Ovary (tissue), 7 donors: ENCODE measurements at regions not wholly inside any gene's neighbourhood (a gene's known extent, or its start where the extent isn't known, plus 50 kb on each side); places are given as distances from the start of the nearest gene placed in this dataset.
"Not testable (repeated sequence)": the region's sequence is repeated elsewhere in the genome, so short reads cannot be mapped to it uniquely, and the experiment has no call there.

Experiments used
- DNase-seq, 5 donors: peaks; one replicate each; pipeline ENCODE4 v3.0.0-alpha.2; 2019 to 2020
- H3K27ac ChIP-seq, 2 donors: fragments of 200-600 bp; one replicate each; pipeline versions ENCODE4 v1.5.1 to v1.8.0; 2019 to 2022
- H3K27me3 ChIP-seq: fragments of 200-600 bp; one replicate; pipeline ENCODE4 v1.8.0; 2022
- H3K36me3 ChIP-seq: fragments of 200-600 bp; sonication (generic); one replicate; pipeline ENCODE4 v1.5.1; 2019
- H3K4me1 ChIP-seq: one replicate; pipeline ENCODE4 v1.8.1; 2013; ENCODE audit warnings: mild to moderate bottlenecking, moderate library complexity; ENCODE audit not compliant: insufficient read depth
- H3K4me3 ChIP-seq: fragments of 200-600 bp; sonication (generic); one replicate; pipeline ENCODE4 v1.5.1; 2017
- H3K9me3 ChIP-seq, 2 donors: fragments of 200-600 bp in 1 of 2; sonication (generic) in 1 of 2; one replicate each; pipeline versions ENCODE4 v1.5.1 to v1.8.1; 2013 to 2019; ENCODE audit warnings: mild to moderate bottlenecking in 1 of 2, moderate library complexity in 1 of 2
- EP300 ChIP-seq: sonication (generic); formaldehyde crosslinking; IDR thresholded peaks from one replicate; pipeline ENCODE4 v1.6.1; 2017; ENCODE audit warnings: antibody characterized with exemption
- POLR2A ChIP-seq: fragments of 450-650 bp; IDR thresholded peaks from one replicate; pipeline ENCODE4 v1.6.1; 2017; ENCODE audit warnings: antibody characterized with exemption, mild to moderate bottlenecking, moderate library complexity
- WGBS, 3 donors: extraction: QIAGEN DNeasy Blood & Tissue Kit in 1 of 3; methylation state at CpG; one replicate each; pipeline versions ENCODE4 v1.1.5 to v1.1.7; 2013 to 2017; 5-methylcytosine and 5-hydroxymethylcytosine counted together
- intact Hi-C, 4 donors: fragments of 100-400 bp; cut with DNase I; formaldehyde crosslinking; loops; one replicate each; pipeline versions ENCODE4 v1.11.0 to v1.15.1; 2022 to 2023
- TF ChIP-seq, protein P1 (sequence below), 3 donors: fragments of 450-650 bp in 2 of 3; fragments of 200-600 bp in 1 of 3; IDR thresholded peaks; one replicate each; pipeline versions ENCODE4 v1.5.1 to v1.8.0; 2016 to 2022; ENCODE audit warnings: antibody characterized with exemption in 3 of 3, mild to moderate bottlenecking in 1 of 3
- donor health status: DM: no; HTN: no; CAD: no; lungs with moderate emphysema.
- donor health status: DM: no; HTN: no; CAD: no.
- donor health status: Bipolar disorder and iron deficiency.
- donor health status: DM: no; HTN: no; CAD: no.
- donor health status: DM: yes; HTN: yes; CAD: no.

- Histone ChIP-seq H3K9me3 (no peaks in the 10 kb centered on the region), H3K27ac (no peak overlapping the region), H3K27me3 (no peaks in the 10 kb centered on the region), H3K36me3 (no peaks in the 10 kb centered on the region), H3K4me1 (peaks cover 3% of the 10 kb centered on the region), H3K4me3 (no peak overlapping the region)
- TF ChIP-seq, protein P1, sequence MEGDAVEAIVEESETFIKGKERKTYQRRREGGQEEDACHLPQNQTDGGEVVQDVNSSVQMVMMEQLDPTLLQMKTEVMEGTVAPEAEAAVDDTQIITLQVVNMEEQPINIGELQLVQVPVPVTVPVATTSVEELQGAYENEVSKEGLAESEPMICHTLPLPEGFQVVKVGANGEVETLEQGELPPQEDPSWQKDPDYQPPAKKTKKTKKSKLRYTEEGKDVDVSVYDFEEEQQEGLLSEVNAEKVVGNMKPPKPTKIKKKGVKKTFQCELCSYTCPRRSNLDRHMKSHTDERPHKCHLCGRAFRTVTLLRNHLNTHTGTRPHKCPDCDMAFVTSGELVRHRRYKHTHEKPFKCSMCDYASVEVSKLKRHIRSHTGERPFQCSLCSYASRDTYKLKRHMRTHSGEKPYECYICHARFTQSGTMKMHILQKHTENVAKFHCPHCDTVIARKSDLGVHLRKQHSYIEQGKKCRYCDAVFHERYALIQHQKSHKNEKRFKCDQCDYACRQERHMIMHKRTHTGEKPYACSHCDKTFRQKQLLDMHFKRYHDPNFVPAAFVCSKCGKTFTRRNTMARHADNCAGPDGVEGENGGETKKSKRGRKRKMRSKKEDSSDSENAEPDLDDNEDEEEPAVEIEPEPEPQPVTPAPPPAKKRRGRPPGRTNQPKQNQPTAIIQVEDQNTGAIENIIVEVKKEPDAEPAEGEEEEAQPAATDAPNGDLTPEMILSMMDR (IDR thresholded peaks at IDR 0.05) = no peak
- no peak for TF ChIP-seq EP300
- TF ChIP-seq POLR2A = no peak
- DNase-seq = no peak
- intact Hi-C loops = no loop called here
- 89 to 97% (median 96%) methylated on average over 7 of the region's 7 CpGs for WGBS, 3 donors
These were observed 136.0 kb downstream of the THBS2 start for GRCh38 chr6:169117663-169118062.

- no peak for DNase-seq
- intact Hi-C loops = no loop called here
- TF ChIP-seq EP300 (no peak), POLR2A (no peak)
- TF ChIP-seq, protein P1 (IDR thresholded peaks at IDR 0.05) = no peak
- Histone ChIP-seq H3K27ac (no peak overlapping the region), H3K36me3 (no peaks in the 10 kb centered on the region), H3K4me1 (peaks cover 3% of the 10 kb centered on the region), H3K9me3 (no peaks in the 10 kb centered on the region), H3K4me3 (no peak overlapping the region), H3K27me3 (no peaks in the 10 kb centered on the region)
- WGBS, 3 donors = 13 to 33% (median 18%) methylated on average over 3 of the region's 3 CpGs
These were observed 138.0 kb downstream of the THBS2 start for GRCh38 chr6:169115632-169116031.

GRCh38 chr6:169114632-169115031 lies 139.0 kb downstream of the THBS2 start:
- H3K36me3 ChIP-seq, H3K4me1 ChIP-seq, H3K4me3 ChIP-seq, H3K9me3 ChIP-seq, H3K27ac ChIP-seq, H3K27me3 ChIP-seq, intact Hi-C loops, DNase-seq: not testable (repeated sequence)
- 94 to 95% (median 94%) methylated on average over 8 of the region's 8 CpGs for WGBS, 3 donors

GRCh38 chr6:169112483-169113320 lies 140.9 kb downstream of the THBS2 start:
- H3K36me3 ChIP-seq = no peaks in the 10 kb centered on the region
- no peak for DNase-seq
- 72 to 75% (median 74%) methylated on average over 10 of the region's 10 CpGs for WGBS, 3 donors
- intact Hi-C loops = no loop called here
- H3K9me3 ChIP-seq = no peaks in the 10 kb centered on the region
- H3K4me1 ChIP-seq = peaks cover 8% of the 10 kb centered on the region
- no peaks in the 10 kb centered on the region for H3K27me3 ChIP-seq
- TF ChIP-seq POLR2A (no peak), EP300 (no peak)
- TF ChIP-seq, protein P1 (IDR thresholded peaks at IDR 0.05) = no peak
- H3K27ac ChIP-seq = no peak overlapping the region
- no peak overlapping the region for H3K4me3 ChIP-seq

GRCh38 chr6:169111203-169111602 lies 142.4 kb downstream of the THBS2 start:
- Histone ChIP-seq H3K4me3 (no peak overlapping the region), H3K9me3 (no peaks in the 10 kb centered on the region), H3K4me1 (peaks cover 7% of the 10 kb centered on the region), H3K36me3 (no peaks in the 10 kb centered on the region), H3K27ac (no peak overlapping the region), H3K27me3 (no peaks in the 10 kb centered on the region)
- WGBS, 3 donors = 89 to 97% (median 94%) methylated on average over 5 of the region's 5 CpGs
- intact Hi-C loops = no loop called here
- DNase-seq = no peak
- TF ChIP-seq POLR2A = no peak
- TF ChIP-seq, protein P1 (IDR thresholded peaks at IDR 0.05) = no peak
- TF ChIP-seq EP300 = no peak
